H1 (cell line): ENCODE measurements at regions not wholly inside any gene's neighbourhood (a gene's known extent, or its start where the extent isn't known, plus 50 kb on each side); places are given as distances from the start of the nearest gene placed in this dataset.

Experiments used
- CTCF ChIA-PET: fragments of 300-600 bp; sonication (Branson Sonifier 250); formaldehyde crosslinking; loops from one replicate; lab custom pipeline; 2021; ENCODE audit not compliant: partially characterized antibody; lab: Charles Lee
- POLR2A ChIA-PET: fragments of 300-600 bp; sonication (Branson Sonifier 250); formaldehyde crosslinking; loops from one replicate; lab custom pipeline; 2021; ENCODE audit warnings: inconsistent platforms; ENCODE audit not compliant: partially characterized antibody; lab: Charles Lee
- DNase-seq, 2 experiments: peaks; one replicate each; pipeline versions ENCODE4 v3.0.0 to v3.0.0-alpha.2; 2010 to 2022; ENCODE audit warnings: low spot score in 2 of 2, low read depth in 1 of 2, mixed read lengths in 1 of 2
- FAIRE-seq: peaks from 2 replicates; lab custom pipeline; 2011; peaks lifted over from hg19 to GRCh38; lab: Jason Lieb, UNC
- H2AFZ ChIP-seq: 2 replicates; pipeline ENCODE4 v1.8.1; 2012; ENCODE audit warnings: low read length, inconsistent platforms
- H2AK5ac ChIP-seq: 2 replicates; pipeline ENCODE4 v1.6.1; 2013; ENCODE audit warnings: low read depth, low read length
- H2BK120ac ChIP-seq: replicated peaks from 2 replicates; pipeline ENCODE3; 2013; ENCODE audit warnings: low read depth, low read length, inconsistent platforms
- H2BK12ac ChIP-seq: 2 replicates; pipeline ENCODE4 v1.6.1; 2013; ENCODE audit warnings: low read depth, low read length
- H2BK15ac ChIP-seq: 2 replicates; pipeline ENCODE4 v1.6.1; 2013; ENCODE audit warnings: low read length
- H2BK20ac ChIP-seq: 2 replicates; pipeline ENCODE4 v1.6.1; 2013; ENCODE audit warnings: low read length
- H2BK5ac ChIP-seq: 2 replicates; pipeline ENCODE4 v1.6.1; 2013; ENCODE audit warnings: low read depth, low read length
- H3K14ac ChIP-seq: 2 replicates; pipeline ENCODE4 v1.6.1; 2013; ENCODE audit warnings: inconsistent platforms; ENCODE audit not compliant: insufficient read length
- H3K18ac ChIP-seq: 2 replicates; pipeline ENCODE4 v1.6.1; 2013; ENCODE audit warnings: low read length; ENCODE audit errors: extremely low read depth
- H3K23ac ChIP-seq: 2 replicates; pipeline ENCODE4 v1.6.1; 2013; ENCODE audit warnings: inconsistent platforms; ENCODE audit not compliant: insufficient read length
- H3K23me2 ChIP-seq: 2 replicates; pipeline ENCODE4 v1.6.1; 2013; ENCODE audit warnings: low read depth, low read length
- H3K27ac ChIP-seq: 2 replicates; pipeline ENCODE4 v1.6.1; 2011; ENCODE audit warnings: low read depth, low read length, inconsistent platforms
- H3K27me3 ChIP-seq, 4 experiments: replicated peaks in 1 of 4; 1 replicate in 1 of 4; 2 replicates in 3 of 4; pipeline versions ENCODE4 v1.6.1 to v1.8.1; 2011 to 2013; ENCODE audit warnings: low read length in 3 of 4, mild to moderate bottlenecking in 3 of 4, inconsistent platforms in 2 of 4, mixed read lengths in 2 of 4, moderate library complexity in 1 of 4; ENCODE audit not compliant: control insufficient read depth in 3 of 4, insufficient read depth in 3 of 4; ENCODE audit errors: extremely low read depth in 1 of 4
- H3K36me3 ChIP-seq, 4 experiments: 2 replicates each; pipeline versions ENCODE4 v1.6.1 to v1.8.1; 2011 to 2013; ENCODE audit warnings: mild to moderate bottlenecking in 4 of 4, low read length in 3 of 4, moderate library complexity in 2 of 4, control low read depth in 1 of 4, inconsistent platforms in 1 of 4; ENCODE audit not compliant: insufficient read depth in 4 of 4, control insufficient read depth in 2 of 4
- H3K4ac ChIP-seq: replicated peaks from 2 replicates; pipeline ENCODE3; 2013; ENCODE audit warnings: low read length, low read depth, mixed read lengths, inconsistent platforms; ENCODE audit not compliant: insufficient read length
- H3K4me1 ChIP-seq, 4 experiments: replicated peaks in 1 of 4; 1 replicate in 1 of 4; 2 replicates in 3 of 4; pipeline versions ENCODE4 v1.6.1 to v1.8.1; 2011 to 2013; ENCODE audit warnings: low read length in 3 of 4, inconsistent platforms in 2 of 4, mixed read lengths in 1 of 4; ENCODE audit not compliant: insufficient read depth in 4 of 4, control insufficient read depth in 3 of 4
- H3K4me2 ChIP-seq, 2 experiments: 2 replicates each; pipeline versions ENCODE4 v1.6.1 to v1.8.1; 2011 to 2013; ENCODE audit warnings: low read depth in 2 of 2, low read length in 2 of 2, control low read depth in 1 of 2, inconsistent platforms in 1 of 2, mild to moderate bottlenecking in 1 of 2; ENCODE audit not compliant: insufficient read depth in 1 of 2
- H3K4me3 ChIP-seq, 4 experiments: fragments of 200-600, 300-600 bp in 1 of 4; sonication (generic), shearing (Covaris generic), sonication (Bioruptor Twin) in 1 of 4; 2 replicates each; pipeline versions ENCODE4 v1.5.1 to v1.8.1; 2011 to 2016; ENCODE audit warnings: low read length in 4 of 4, low read depth in 3 of 4, control low read depth in 2 of 4, inconsistent platforms in 2 of 4, mild to moderate bottlenecking in 2 of 4, mixed read lengths in 1 of 4, moderate library complexity in 1 of 4; ENCODE audit not compliant: insufficient read depth in 2 of 4; ENCODE audit errors: extremely low read depth in 1 of 4
- H3K56ac ChIP-seq: replicated peaks from 2 replicates; pipeline ENCODE3; 2013; ENCODE audit warnings: low read depth, mild to moderate bottlenecking, mixed read lengths, low read length, inconsistent platforms; ENCODE audit not compliant: insufficient read length
- H3K79me1 ChIP-seq: 2 replicates; pipeline ENCODE4 v1.6.1; 2013; ENCODE audit warnings: low read depth, low read length, control low read depth
- H3K79me2 ChIP-seq, 2 experiments: 2 replicates each; pipeline versions ENCODE4 v1.6.1 to v1.8.1; 2012 to 2013; ENCODE audit warnings: low read length in 2 of 2, mild to moderate bottlenecking in 2 of 2, inconsistent platforms in 1 of 2; ENCODE audit not compliant: insufficient read depth in 2 of 2, control insufficient read depth in 1 of 2
- H3K9ac ChIP-seq, 4 experiments: replicated peaks in 1 of 4; 1 replicate in 1 of 4; 2 replicates in 3 of 4; pipeline versions ENCODE4 v1.6.1 to v1.8.1; 2011 to 2013; ENCODE audit warnings: low read depth in 3 of 4, low read length in 3 of 4, control low read depth in 2 of 4, mild to moderate bottlenecking in 2 of 4, moderate library complexity in 2 of 4, inconsistent platforms in 1 of 4; ENCODE audit errors: extremely low read depth in 1 of 4
- H3K9me3 ChIP-seq, 2 experiments: 2 replicates each; pipeline versions ENCODE4 v1.6.1 to v1.8.1; 2012 to 2013; ENCODE audit warnings: mild to moderate bottlenecking in 2 of 2, moderate library complexity in 2 of 2, control low read depth in 1 of 2, inconsistent platforms in 1 of 2, low read depth in 1 of 2, low read length in 1 of 2, mixed read lengths in 1 of 2; ENCODE audit not compliant: insufficient read depth in 2 of 2
- H4K20me1 ChIP-seq, 2 experiments: replicated peaks in 1 of 2; 2 replicates each; pipeline versions ENCODE3 to v1.8.1; 2011 to 2013; ENCODE audit warnings: inconsistent platforms in 2 of 2, low read length in 2 of 2, mild to moderate bottlenecking in 1 of 2; ENCODE audit not compliant: insufficient read depth in 2 of 2, control insufficient read depth in 1 of 2
- H4K5ac ChIP-seq: 2 replicates; pipeline ENCODE4 v1.6.1; 2013; ENCODE audit warnings: low read length, low read depth, mixed read lengths, inconsistent platforms; ENCODE audit not compliant: insufficient read length
- H4K8ac ChIP-seq: 2 replicates; pipeline ENCODE4 v1.8.0; 2013; ENCODE audit warnings: mild to moderate bottlenecking, moderate library complexity, low read length, inconsistent platforms; ENCODE audit not compliant: insufficient read depth; ENCODE audit errors: extremely low read depth
- H4K91ac ChIP-seq: replicated peaks from 2 replicates; pipeline ENCODE3; 2013; ENCODE audit warnings: low read length, mixed read lengths, inconsistent platforms; ENCODE audit not compliant: insufficient read length
- BRCA1 ChIP-seq: IDR thresholded peaks from 2 replicates; pipeline ENCODE4 v1.6.1; 2012; ENCODE audit warnings: low read depth, low read length, improper control_type of control experiment
- CBX8 ChIP-seq: fragments of 300-800, 300-1000 bp; sonication (generic); IDR thresholded peaks from 2 replicates; pipeline ENCODE4 v1.7.1; 2016; ENCODE audit warnings: low read depth, low read length, borderline replicate concordance
- NRF1 ChIP-seq: IDR thresholded peaks from 2 replicates; pipeline ENCODE4 v1.6.1; 2011; ENCODE audit warnings: mild to moderate bottlenecking, low read depth, low read length, improper control_type of control experiment
- RAD21 ChIP-seq, 2 experiments: IDR thresholded peaks in 1 of 2; conservative IDR thresholded peaks in 1 of 2; 2 replicates each; pipeline ENCODE4 v1.6.1; 2011; ENCODE audit warnings: low read depth in 2 of 2, low read length in 2 of 2, improper control_type of control experiment in 1 of 2, inconsistent platforms in 1 of 2, mild to moderate bottlenecking in 1 of 2, moderate library complexity in 1 of 2
- SIRT6 ChIP-seq: IDR thresholded peaks from one replicate; pipeline ENCODE4 v1.7.1; 2012; ENCODE audit warnings: low read length, inconsistent platforms
- SP1 ChIP-seq: IDR thresholded peaks from 2 replicates; pipeline ENCODE4 v1.6.1; 2011; ENCODE audit warnings: low read depth, low read length
- TBP ChIP-seq: IDR thresholded peaks from 2 replicates; pipeline ENCODE4 v1.6.1; 2011; ENCODE audit warnings: low read depth, low read length, improper control_type of control experiment

- Histone ChIP-seq H3K23ac (no peak overlapping the region), H2BK20ac (no peak overlapping the region), H2BK5ac (no peak overlapping the region), H3K36me3 (no peaks in the 10 kb centered on the region), H3K9me3 (no peaks in the 10 kb centered on the region), H3K9ac (no peak overlapping the region), H3K14ac (no peak overlapping the region), H3K4me2 (no peak overlapping the region), H2AFZ (no peak overlapping the region), H3K56ac (no peak overlapping the region), H2BK120ac (no peak overlapping the region), H3K23me2 (no peaks in the 10 kb centered on the region), H3K4me1 (no peaks in the 10 kb centered on the region), H3K4ac (no peak overlapping the region), H3K79me2 (no peaks in the 10 kb centered on the region), H4K91ac (no peak overlapping the region), H3K27ac (no peak overlapping the region), H2AK5ac (no peak overlapping the region), H3K4me3 (no peak overlapping the region), H4K5ac (no peak overlapping the region), H3K18ac (no peak overlapping the region), H3K79me1 (no peaks in the 10 kb centered on the region), H4K8ac (no peak overlapping the region), H3K27me3 (no peaks in the 10 kb centered on the region), H4K20me1 (no peaks in the 10 kb centered on the region), H2BK12ac (no peak overlapping the region), H2BK15ac (no peak overlapping the region)
- ChIA-PET POLR2A (no interaction called here), CTCF (interaction anchor here (0.8 kb wide), 1 partner anchor 26 kb away, joined by 3 read pairs; no protein-coding TSS in a partner anchor)
- no peak for TF ChIP-seq TBP
- TF ChIP-seq CBX8 = no peak
- TF ChIP-seq SP1 = no peak
- TF ChIP-seq RAD21 (IDR thresholded peaks at IDR 0.05 in 1 of 2, conservative IDR thresholded peaks at IDR 0.05 in 1 of 2; ENCODE audit: low read depth in 2 of 2, low read length in 2 of 2) = no peak
- TF ChIP-seq SIRT6 = no peak
- TF ChIP-seq BRCA1 = no peak
- TF ChIP-seq NRF1 = no peak
- DNase-seq (no peak), FAIRE-seq (no peak)
Observed at GRCh38 chr6:51300510-51300909, 481.8 kb downstream of the TFAP2B start.
